GM19372 (cell line): ENCODE measurements at regions not wholly inside any gene's neighbourhood (a gene's known extent, or its start where the extent isn't known, plus 50 kb on each side); places are given as distances from the start of the nearest gene placed in this dataset.

ENCODE experiments used
- ATAC-seq: cut with Tn5 transposase; IDR thresholded peaks from one replicate; pipeline ENCODE4 v1.9.1; 2021; ENCODE audit warnings: mild to moderate bottlenecking, low read depth, moderate library complexity; ENCODE audit not compliant: unreplicated experiment

DNA sequence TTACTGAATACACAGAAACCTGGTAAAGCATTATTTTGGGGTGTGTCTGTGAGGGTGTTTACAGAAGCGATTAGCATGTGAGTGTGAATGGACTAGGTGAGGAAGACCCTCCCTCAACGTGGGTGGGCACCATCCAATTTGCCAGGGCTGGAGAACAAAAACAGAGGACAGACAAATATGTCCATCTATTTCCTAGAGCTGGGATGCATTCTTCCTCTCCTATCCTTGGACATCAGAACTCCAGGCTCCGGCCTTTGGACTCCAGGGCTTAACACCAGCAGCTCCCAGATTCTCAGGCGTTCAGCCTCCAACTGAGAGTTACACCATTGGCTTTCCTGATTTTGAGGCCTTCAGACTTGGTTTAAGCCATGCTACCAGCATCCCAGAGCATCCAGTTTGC lies 65.8 kb upstream of the CHD1 start:
- no peak for ATAC-seq

DNA sequence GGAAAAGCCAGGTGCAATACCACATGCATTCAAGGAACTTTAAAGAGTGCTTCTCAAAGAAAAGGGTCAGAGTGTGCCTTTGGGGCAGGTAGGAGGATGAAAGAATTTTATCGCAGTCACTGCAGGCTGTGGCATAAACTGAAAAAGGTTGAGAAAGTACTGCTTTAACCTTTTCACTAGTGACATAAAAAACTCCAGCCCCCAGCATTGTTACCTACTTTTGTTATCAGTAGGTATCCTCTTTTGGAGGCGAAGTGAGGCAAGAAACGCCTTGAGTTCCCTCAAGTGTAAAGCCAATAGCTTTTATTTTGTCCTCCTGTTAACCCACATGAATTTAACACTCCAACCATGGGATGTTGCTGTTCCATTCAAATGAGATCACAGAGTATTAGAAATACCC lies 64.7 kb upstream of the CHD1 start:
- ATAC-seq: no peak

DNA sequence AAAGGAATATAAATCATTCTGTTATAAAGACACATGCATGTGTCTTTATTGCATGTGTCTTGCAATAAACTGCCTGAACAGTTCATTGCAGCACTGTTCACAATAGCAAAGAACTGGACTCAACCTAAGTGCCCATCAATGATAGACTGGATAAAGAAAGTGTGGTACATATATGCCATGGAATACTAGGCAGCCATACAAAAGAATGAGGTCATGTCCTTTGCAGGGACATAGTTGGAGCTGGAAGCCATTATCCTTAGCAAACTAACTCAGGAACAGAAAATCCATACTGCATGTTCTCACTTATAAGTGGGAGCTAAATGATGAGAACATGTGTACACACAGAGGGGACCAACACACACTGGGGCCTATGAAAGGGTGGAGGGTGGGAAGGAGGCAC lies 63.7 kb upstream of the CHD1 start:
- no peak for ATAC-seq

DNA sequence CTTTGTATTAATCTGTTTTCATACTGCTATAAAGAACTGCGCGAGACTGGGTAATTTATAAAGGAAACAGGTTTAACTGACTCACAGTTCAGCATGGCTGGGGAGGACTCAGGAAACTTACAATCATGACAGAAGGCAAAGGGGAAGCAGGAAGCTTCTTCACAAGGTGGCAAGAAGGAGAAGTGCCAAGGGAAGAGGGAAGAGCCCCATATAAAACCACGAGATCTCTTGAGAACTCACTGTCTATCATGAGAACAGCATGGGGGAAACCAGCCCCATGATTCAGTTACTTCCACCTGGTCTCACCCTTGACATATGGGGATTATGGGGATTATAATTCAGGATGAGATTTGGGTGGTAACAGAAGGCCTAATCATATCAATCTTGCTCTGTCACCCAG lies 60.9 kb upstream of the CHD1 start:
- ATAC-seq: no peak

DNA sequence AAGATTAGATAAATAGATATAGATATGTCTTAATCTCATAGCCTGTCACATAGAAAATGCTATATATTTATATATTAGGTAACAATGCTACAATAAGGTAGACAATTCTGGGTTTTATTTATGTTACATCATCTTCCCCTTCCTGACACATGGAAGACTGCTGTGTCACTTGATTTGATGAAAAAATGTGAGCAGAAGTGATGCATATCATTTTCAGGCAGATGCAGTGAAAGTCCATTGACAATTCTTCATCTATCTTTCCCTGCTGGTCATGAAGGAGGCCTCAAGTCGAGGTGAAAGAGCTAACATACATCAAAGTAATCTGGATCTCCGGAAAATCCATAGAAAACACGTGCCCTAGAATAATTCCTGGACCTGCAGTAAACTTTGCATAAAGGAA lies 57.8 kb upstream of the CHD1 start:
- ATAC-seq: no peak

DNA sequence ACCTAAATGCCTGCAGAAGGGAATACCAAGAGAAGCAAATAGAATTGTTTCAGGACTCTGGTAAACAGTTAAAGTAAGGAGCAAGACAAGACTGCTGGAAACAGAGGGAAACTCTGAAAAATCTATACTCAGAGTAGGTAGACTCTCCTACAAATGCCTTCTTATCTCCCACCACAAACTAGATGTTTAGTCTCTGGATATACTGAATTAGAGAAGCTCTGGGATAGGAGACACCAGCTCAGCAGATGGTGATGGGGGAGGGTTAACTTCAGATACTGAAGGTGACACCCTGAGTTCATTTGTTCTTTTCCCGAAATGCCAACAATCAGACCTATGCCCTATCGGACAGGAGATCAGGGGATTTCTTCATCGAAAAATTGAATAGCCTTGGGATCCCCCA lies 54.1 kb upstream of the CHD1 start:
- ATAC-seq: no peak
